Caco-2 (cell line): ENCODE measurements at regions not wholly inside any gene's neighbourhood (a gene's known extent, or its start where the extent isn't known, plus 50 kb on each side); places are given as distances from the start of the nearest gene placed in this dataset.

Experiments used
- BruUV-seq: library from RNA; stranded (reverse); fragments of 400-500 nt; replicated peaks from 2 replicates; lab custom pipeline; 2021; lab: Mats Ljungman, UMichigan
- CTCF ChIA-PET: fragments of 300-600 bp; sonication (Branson Sonifier 250); formaldehyde crosslinking; loops from one replicate; lab custom pipeline; 2022; ENCODE audit warnings: antibody characterized with exemption; lab: Charles Lee
- POLR2A ChIA-PET: fragments of 300-600 bp; sonication (Branson Sonifier 250); formaldehyde crosslinking; loops from one replicate; lab custom pipeline; 2022; ENCODE audit warnings: antibody characterized with exemption; lab: Charles Lee
- DNase-seq, 2 experiments: peaks; one replicate each; pipeline versions ENCODE4 v3.0.0 to v3.0.0-alpha.2; 2020 to 2022
- H3K27me3 ChIP-seq: replicated peaks from 2 replicates; pipeline ENCODE4 v1.6.0; 2011; ENCODE audit warnings: low read length; ENCODE audit not compliant: control insufficient read depth, insufficient read depth
- H3K36me3 ChIP-seq: 2 replicates; pipeline ENCODE4 v1.5.1; 2011; ENCODE audit warnings: low read length; ENCODE audit not compliant: control insufficient read depth, insufficient read depth
- H3K4me1 ChIP-seq: fragments of 250-450 bp; sonication (Bioruptor Pico); 2 replicates; pipeline ENCODE4 v1.5.1; 2020; ENCODE audit warnings: mild to moderate bottlenecking
- H3K4me3 ChIP-seq: 2 replicates; pipeline ENCODE4 v1.5.1; 2011; ENCODE audit warnings: low read depth, mild to moderate bottlenecking, control low read depth, low read length
- H3K9me3 ChIP-seq: fragments of 250-450 bp; sonication (Bioruptor Pico); 2 replicates; pipeline ENCODE4 v1.5.1; 2020; ENCODE audit warnings: mild to moderate bottlenecking, moderate library complexity
- H3K27ac Mint-ChIP-seq: one replicate; pipeline ENCODE4 v1.8.0; 2022; ENCODE audit warnings: mixed read lengths; ENCODE audit not compliant: unreplicated experiment
- H3K27me3 Mint-ChIP-seq: one replicate; pipeline ENCODE4 v1.8.0; 2022; ENCODE audit warnings: mixed read lengths; ENCODE audit not compliant: insufficient read depth, unreplicated experiment
- H3K36me3 Mint-ChIP-seq: one replicate; pipeline ENCODE4 v1.8.0; 2022; ENCODE audit warnings: mild to moderate bottlenecking, mixed read lengths; ENCODE audit not compliant: insufficient read depth, unreplicated experiment
- H3K4me1 Mint-ChIP-seq: one replicate; pipeline ENCODE4 v1.8.0; 2022; ENCODE audit warnings: low read depth, mixed read lengths; ENCODE audit not compliant: unreplicated experiment
- H3K4me3 Mint-ChIP-seq: one replicate; pipeline ENCODE4 v1.8.0; 2022; ENCODE audit warnings: mild to moderate bottlenecking, moderate library complexity, mixed read lengths; ENCODE audit not compliant: unreplicated experiment
- H3K9me3 Mint-ChIP-seq: one replicate; pipeline ENCODE4 v1.8.0; 2022; ENCODE audit warnings: mixed read lengths; ENCODE audit not compliant: unreplicated experiment
- CTCF ChIP-seq, 2 experiments: fragments of 200-600 bp in 1 of 2; IDR thresholded peaks; 1 replicate in 1 of 2; 2 replicates in 1 of 2; pipeline versions ENCODE4 v1.5.1 to v1.8.0; 2011 to 2022; ENCODE audit warnings: antibody characterized with exemption in 1 of 2, control low read depth in 1 of 2, inconsistent platforms in 1 of 2, low read depth in 1 of 2, low read length in 1 of 2, mild to moderate bottlenecking in 1 of 2, moderate library complexity in 1 of 2; ENCODE audit not compliant: insufficient read depth in 1 of 2, severe bottlenecking in 1 of 2, unreplicated experiment in 1 of 2
- intact Hi-C: fragments of 100-400 bp; cut with micrococcal nuclease; formaldehyde crosslinking; loops from one replicate; pipeline ENCODE4 v1.10.0; 2022; ENCODE audit not compliant: unreplicated experiment

GRCh38 chr18:73785300-73785699 lies 362.3 kb downstream of the FBXO15 start:
- no peaks in the 10 kb centered on the region for H3K36me3 Mint-ChIP-seq
- H3K4me3 Mint-ChIP-seq = no peak overlapping the region
- TF ChIP-seq CTCF (IDR thresholded peaks at IDR 0.05; ENCODE audit: insufficient read depth in 1 of 2, low read depth in 1 of 2, low read length in 1 of 2, severe bottlenecking in 1 of 2, unreplicated experiment in 1 of 2) = no peak
- H3K9me3 Mint-ChIP-seq = no peaks in the 10 kb centered on the region
- H3K4me1 ChIP-seq = no peaks in the 10 kb centered on the region
- ChIA-PET CTCF (no interaction called here), POLR2A (no interaction called here)
- H3K27me3 Mint-ChIP-seq = peaks cover 5% of the 10 kb centered on the region
- no peaks in the 10 kb centered on the region for H3K9me3 ChIP-seq
- intact Hi-C loops = no loop called here
- no peaks in the 10 kb centered on the region for H3K4me1 Mint-ChIP-seq
- DNase-seq = no peak
- no peak overlapping the region for H3K27ac Mint-ChIP-seq
- H3K27me3 ChIP-seq = no peaks in the 10 kb centered on the region
- no peak overlapping the region for H3K4me3 ChIP-seq
- H3K36me3 ChIP-seq = no peaks in the 10 kb centered on the region
- BruUV-seq = no TSS peak

GRCh38 chr18:73784853-73785252 lies 362.8 kb downstream of the FBXO15 start:
- Mint-ChIP-seq H3K9me3 (no peaks in the 10 kb centered on the region), H3K36me3 (no peaks in the 10 kb centered on the region), H3K27ac (no peak overlapping the region), H3K4me3 (no peak overlapping the region), H3K4me1 (no peaks in the 10 kb centered on the region), H3K27me3 (peaks cover 5% of the 10 kb centered on the region)
- no peak for DNase-seq
- Histone ChIP-seq H3K9me3 (no peaks in the 10 kb centered on the region), H3K27me3 (no peaks in the 10 kb centered on the region), H3K4me1 (no peaks in the 10 kb centered on the region), H3K4me3 (no peak overlapping the region), H3K36me3 (no peaks in the 10 kb centered on the region)
- no TSS peak for BruUV-seq
- ChIA-PET CTCF (no interaction called here), POLR2A (no interaction called here)
- no peak for TF ChIP-seq CTCF (IDR thresholded peaks at IDR 0.05; ENCODE audit: insufficient read depth in 1 of 2, low read depth in 1 of 2, low read length in 1 of 2, severe bottlenecking in 1 of 2, unreplicated experiment in 1 of 2)
- intact Hi-C loops = no loop called here

- no peak overlapping the region for H3K4me3 Mint-ChIP-seq
- ChIA-PET POLR2A (no interaction called here), CTCF (no interaction called here)
- Histone ChIP-seq H3K9me3 (no peaks in the 10 kb centered on the region), H3K4me1 (no peaks in the 10 kb centered on the region), H3K27me3 (no peaks in the 10 kb centered on the region), H3K36me3 (no peaks in the 10 kb centered on the region), H3K4me3 (no peak overlapping the region)
- no peak overlapping the region for H3K27ac Mint-ChIP-seq
- H3K4me1 Mint-ChIP-seq = no peaks in the 10 kb centered on the region
- no TSS peak for BruUV-seq
- DNase-seq = no peak
- TF ChIP-seq CTCF (IDR thresholded peaks at IDR 0.05; ENCODE audit: insufficient read depth in 1 of 2, low read depth in 1 of 2, low read length in 1 of 2, severe bottlenecking in 1 of 2, unreplicated experiment in 1 of 2) = no peak
- intact Hi-C loops = no loop called here
- no peaks in the 10 kb centered on the region for H3K9me3 Mint-ChIP-seq
- no peaks in the 10 kb centered on the region for H3K36me3 Mint-ChIP-seq
- peaks cover 7% of the 10 kb centered on the region for H3K27me3 Mint-ChIP-seq
Observed at GRCh38 chr18:73782405-73782804, 365.2 kb downstream of the FBXO15 start.
